HG03342 (cell line): ENCODE measurements at regions not wholly inside any gene's neighbourhood (a gene's known extent, or its start where the extent isn't known, plus 50 kb on each side); places are given as distances from the start of the nearest gene placed in this dataset.
"Not testable (repeated sequence)": the region's sequence is repeated elsewhere in the genome, so short reads cannot be mapped to it uniquely, and the experiment has no call there.

ENCODE experiments used
- ATAC-seq: cut with Tn5 transposase; IDR thresholded peaks from one replicate; pipeline ENCODE4 v1.9.1; 2021; ENCODE audit warnings: mild to moderate bottlenecking, moderate library complexity; ENCODE audit not compliant: unreplicated experiment

DNA sequence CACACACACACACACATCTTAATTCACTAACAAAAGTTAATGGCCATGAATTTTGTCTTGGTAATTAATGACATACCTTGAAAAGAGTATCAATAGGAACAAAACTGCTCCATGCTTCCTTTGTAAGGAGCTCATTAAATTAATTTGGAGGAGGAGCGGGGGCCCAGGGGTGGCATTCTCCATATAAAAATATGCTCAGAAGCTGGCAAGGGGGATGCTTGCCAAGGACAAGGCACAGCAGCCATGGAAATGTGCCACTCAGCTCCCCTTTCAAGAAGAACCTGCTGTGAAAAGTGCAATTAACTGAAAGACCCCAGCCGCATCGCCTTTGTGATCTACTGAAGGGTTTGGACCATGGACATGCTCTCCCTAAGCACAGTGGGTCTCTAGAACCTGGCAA lies 385.9 kb upstream of the API5 start:
- no peak for ATAC-seq

DNA sequence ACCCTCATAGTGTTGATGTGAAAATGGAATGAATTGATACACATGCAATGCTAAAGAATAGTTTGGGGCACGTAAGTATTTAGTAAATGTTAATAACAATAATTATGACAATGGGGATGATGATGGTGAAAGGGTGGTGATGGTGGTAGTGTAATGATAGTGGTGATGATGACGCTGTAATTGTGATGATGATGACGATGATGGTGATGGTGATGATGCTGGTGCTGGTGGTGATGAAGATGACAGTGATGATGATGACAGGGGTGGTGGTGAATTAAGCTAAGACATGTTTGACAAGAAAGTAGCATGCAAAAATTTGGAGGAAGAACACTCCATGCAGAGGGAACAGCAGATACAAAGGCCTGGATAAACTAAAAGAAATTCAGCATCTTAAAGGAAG lies 364.4 kb upstream of the API5 start:
- ATAC-seq: no peak

GRCh38 chr11:42949738-42950376 lies 361.9 kb upstream of the API5 start:
- not testable (repeated sequence) for ATAC-seq

DNA sequence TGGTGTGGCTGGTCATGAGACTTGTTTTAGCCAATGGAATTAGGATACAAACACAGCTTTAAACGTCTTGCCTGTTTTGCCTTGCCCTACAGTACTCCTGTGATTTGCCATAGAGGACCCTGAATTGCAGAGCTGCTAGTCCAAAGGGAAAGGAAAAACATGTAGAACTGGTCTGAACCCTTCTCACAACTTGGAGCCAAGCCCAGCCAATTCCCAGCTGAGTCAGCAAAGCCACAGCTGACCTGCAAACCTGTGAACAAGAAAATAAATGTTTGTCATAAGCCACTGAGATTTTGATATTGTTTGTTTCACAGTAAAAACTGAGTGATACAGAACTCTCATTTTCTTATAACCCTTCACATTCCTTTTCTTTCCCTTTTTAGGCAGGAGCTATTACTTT lies 360.5 kb upstream of the API5 start:
- ATAC-seq: no peak

- ATAC-seq: no peak
These were observed 354.0 kb upstream of the API5 start for GRCh38 chr11:42957831-42958230.

- no peak for ATAC-seq
These were observed 353.2 kb upstream of the API5 start for GRCh38 chr11:42958635-42959034.

DNA sequence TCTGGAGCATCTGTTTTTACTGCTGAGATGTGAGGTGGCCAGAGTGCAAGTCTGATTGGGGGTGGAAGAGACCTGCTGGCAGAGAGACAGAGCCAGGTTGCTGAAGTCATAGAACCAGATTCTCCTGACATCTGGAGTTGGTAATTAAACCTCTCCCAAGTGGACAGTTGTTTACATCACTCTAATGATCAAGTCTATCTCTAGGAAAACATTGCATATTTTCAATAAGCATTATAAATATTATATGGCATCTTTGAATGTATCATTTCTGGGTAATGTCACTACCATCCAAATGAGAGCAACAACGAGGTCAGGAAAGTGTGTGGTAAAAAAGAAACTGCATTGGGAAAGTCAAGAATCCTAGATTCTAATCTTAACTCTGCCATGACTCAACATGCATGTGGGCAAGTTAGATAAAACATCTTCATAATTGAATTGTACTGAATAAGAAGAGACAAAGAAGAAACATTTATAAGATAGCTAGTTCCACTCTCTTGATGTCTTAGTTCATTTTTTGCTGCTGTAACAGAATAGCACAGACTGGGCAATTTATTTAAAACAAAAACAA lies 351.2 kb upstream of the API5 start:
- no peak for ATAC-seq

DNA sequence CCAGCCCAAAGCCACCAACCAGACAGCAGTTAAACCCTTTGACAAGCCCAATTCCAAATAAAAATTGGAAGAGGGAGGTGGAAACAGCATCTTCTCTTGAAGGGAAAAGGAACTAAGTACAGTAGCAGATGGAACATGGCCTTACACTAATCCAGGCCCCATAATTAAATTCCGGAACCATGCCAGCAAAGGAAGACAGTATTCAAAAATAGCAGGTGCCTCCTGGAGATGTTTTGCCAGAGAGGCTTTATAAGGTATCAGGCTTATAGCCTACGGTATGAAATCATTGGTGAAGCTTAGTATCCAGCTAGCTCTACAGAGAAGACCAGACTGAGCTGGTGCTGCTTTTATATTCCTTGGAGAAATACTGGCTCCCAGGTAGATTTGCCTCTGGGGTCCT lies 344.1 kb upstream of the API5 start:
- no peak for ATAC-seq

- ATAC-seq: no peak
These were observed 339.1 kb upstream of the API5 start for GRCh38 chr11:42972741-42973140.

- ATAC-seq: no peak
These were observed 337.2 kb upstream of the API5 start for GRCh38 chr11:42974510-42975179.

DNA sequence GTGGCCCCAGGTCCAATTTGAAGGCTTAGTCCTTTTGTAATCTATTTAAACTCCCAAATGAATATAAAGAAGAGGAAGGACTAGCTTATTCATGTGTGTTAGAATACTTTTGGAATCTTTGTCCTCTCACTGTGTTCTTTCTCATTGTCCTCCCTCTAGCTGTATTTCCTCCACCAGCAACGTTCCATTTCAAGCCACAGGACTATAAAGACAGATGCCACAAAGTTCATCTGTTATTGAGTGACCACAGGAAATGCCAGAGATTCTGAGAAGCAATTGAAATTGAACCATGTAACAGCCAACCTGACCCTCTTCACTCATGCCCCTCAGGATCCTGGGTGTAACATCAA lies 336.6 kb upstream of the API5 start:
- no peak for ATAC-seq

- no peak for ATAC-seq
These were observed 335.1 kb upstream of the API5 start for GRCh38 chr11:42976636-42977217.

GRCh38 chr11:42992594-42992993 lies 319.2 kb upstream of the API5 start:
- no peak for ATAC-seq

DNA sequence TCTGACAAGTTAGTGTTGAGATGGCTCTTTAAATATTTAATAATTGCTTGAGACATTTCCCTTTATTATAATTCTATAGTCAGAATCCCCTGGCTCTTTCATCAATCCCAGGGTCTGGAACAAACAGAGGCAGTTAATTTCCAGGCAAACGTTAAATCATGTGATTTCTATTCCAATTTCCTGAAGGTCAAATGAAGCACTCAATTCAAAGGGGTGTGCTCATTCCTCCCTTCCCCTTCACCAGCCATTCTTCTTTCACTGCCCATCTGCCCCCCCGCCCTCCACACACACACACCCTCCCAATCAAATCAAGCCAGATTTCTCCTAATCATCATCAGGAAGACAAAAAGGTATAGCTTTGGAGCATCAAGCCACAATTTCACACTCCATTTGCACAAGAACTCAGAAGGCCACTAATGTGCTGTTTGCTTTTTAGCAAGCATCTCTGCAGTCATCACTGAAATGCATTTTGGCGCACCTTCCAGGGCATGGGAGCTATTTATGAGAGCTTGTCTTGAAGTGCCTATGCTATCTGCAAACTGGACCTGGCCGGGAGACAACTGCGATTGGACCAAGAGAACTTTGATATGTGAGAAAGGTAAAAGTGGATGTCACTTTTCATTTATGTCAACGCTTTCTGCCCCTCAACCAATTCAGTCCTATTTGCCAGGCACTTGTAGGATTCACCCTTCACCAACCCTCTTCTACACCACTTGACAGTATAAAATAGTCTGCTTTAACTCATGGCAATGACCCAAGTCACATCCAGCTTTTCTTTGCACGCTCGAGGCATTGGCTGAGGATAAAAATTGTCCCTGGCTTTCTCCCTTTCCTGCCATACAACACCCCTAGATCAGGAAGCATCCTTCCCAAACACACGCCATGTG lies 315.1 kb upstream of the API5 start:
- ATAC-seq: no peak

- ATAC-seq: not testable (repeated sequence)
These were observed 306.9 kb upstream of the API5 start for GRCh38 chr11:43004879-43005278.

- no peak for ATAC-seq
These were observed 301.8 kb upstream of the API5 start for GRCh38 chr11:43010042-43010441.

DNA sequence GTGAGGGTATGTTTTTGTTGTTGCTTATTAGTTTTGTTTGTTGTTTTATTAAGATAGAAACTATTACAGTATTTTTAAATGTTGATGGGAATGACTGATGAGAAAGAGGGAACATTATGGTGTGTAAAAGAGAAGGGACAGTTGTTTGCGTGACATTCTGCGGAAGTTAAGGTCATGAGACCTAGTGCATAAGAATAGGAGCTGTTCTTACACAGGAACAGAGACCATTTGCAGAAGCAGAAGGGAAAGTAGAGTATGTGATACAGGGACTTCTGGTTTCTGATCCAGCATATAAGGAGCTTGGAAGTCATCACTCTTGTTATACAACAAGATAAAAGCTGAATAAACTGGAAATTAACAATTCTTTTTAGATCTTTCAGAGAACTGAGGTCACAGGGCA lies 299.2 kb upstream of the API5 start:
- no peak for ATAC-seq

DNA sequence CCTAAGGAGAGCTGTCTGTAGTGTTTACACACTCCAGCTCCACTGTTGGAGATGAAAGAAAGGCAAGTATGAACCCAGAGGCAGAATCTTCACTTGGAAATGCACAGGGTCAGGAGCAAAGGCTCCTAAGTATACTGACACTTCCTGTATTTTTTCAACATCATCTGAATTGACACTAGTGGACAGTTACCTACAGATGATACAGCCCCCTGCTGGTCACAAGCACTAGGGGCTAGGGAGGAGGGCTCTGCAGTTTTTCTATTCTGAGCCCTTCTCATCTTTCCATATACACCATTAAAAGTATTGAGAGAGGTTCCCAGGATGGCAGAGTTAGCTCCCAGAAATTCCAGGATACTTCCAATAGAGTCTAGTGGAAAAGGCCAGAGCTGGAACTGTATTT lies 290.3 kb upstream of the API5 start:
- peak; percentile 77 for ATAC-seq

- no peak for ATAC-seq
These were observed 277.5 kb upstream of the API5 start for GRCh38 chr11:43034341-43034740.

DNA sequence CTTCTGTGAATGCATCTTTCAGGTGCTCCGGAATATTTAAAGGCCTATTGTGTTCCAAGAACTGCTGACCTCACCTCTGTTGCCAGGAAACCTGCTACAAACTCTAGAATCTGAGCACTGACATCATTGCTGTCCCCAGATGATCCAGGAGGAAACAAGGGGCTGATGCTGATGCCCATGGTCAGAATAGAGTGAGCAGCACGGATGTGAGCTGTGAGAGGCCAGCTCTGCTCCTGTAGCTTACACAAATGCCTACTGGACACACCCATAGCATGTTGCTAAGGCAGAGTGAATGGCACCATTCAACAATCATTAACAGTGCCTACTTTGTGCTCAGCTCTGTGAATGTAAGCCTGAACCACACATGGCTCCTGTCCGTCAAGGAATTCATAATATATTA lies 276.7 kb upstream of the API5 start:
- no peak for ATAC-seq
